ENCODE measurements at regions not wholly inside any gene's neighbourhood (a gene's known extent, or its start where the extent isn't known, plus 50 kb on each side); places are given as distances from the start of the nearest gene placed in this dataset.

GRCh38 chr14:106792543-106792942 is 1266.2 kb downstream of the TMEM121 start:
- TF ChIP-seq CTCF (IDR thresholded peaks at IDR 0.05) = no peak
- no peak for TF ChIP-seq POLR2A (IDR thresholded peaks at IDR 0.05)

Data from testis (tissue), 2 donors.